H9 (cell line): ENCODE measurements at regions not wholly inside any gene's neighbourhood (a gene's known extent, or its start where the extent isn't known, plus 50 kb on each side); places are given as distances from the start of the nearest gene placed in this dataset.

ENCODE experiments used
- DNase-seq: peaks from one replicate; pipeline ENCODE4 v3.0.0-alpha.2; 2017
- H2AFZ ChIP-seq: one replicate; pipeline ENCODE4 v1.6.1; 2013; ENCODE audit warnings: mild to moderate bottlenecking, low read length, control low read depth, moderate library complexity
- H2AK5ac ChIP-seq: 2 replicates; pipeline ENCODE4 v1.6.1; 2013; ENCODE audit warnings: low read length, control low read depth, mixed read lengths; ENCODE audit not compliant: insufficient read length
- H2BK120ac ChIP-seq: one replicate; pipeline ENCODE4 v1.6.1; 2013; ENCODE audit warnings: low read depth, mild to moderate bottlenecking, low read length, control low read depth, inconsistent platforms; ENCODE audit not compliant: poor library complexity, severe bottlenecking
- H2BK12ac ChIP-seq: 2 replicates; pipeline ENCODE4 v1.6.1; 2013; ENCODE audit warnings: low read length, control low read depth, mixed read lengths, low read depth; ENCODE audit not compliant: insufficient read length
- H2BK15ac ChIP-seq: 2 replicates; pipeline ENCODE4 v1.6.1; 2013; ENCODE audit warnings: low read depth, low read length, control low read depth
- H2BK20ac ChIP-seq: one replicate; pipeline ENCODE4 v1.6.1; 2013; ENCODE audit warnings: low read depth, mild to moderate bottlenecking, low read length, control low read depth, inconsistent platforms; ENCODE audit not compliant: poor library complexity, severe bottlenecking
- H2BK5ac ChIP-seq: 2 replicates; pipeline ENCODE4 v1.6.1; 2013; ENCODE audit warnings: low read length, control low read depth, mixed read lengths; ENCODE audit not compliant: insufficient read length
- H3K14ac ChIP-seq: 2 replicates; pipeline ENCODE4 v1.6.1; 2013; ENCODE audit warnings: low read length, control low read depth; ENCODE audit not compliant: insufficient read depth
- H3K18ac ChIP-seq: 2 replicates; pipeline ENCODE4 v1.6.1; 2013; ENCODE audit warnings: low read depth, mild to moderate bottlenecking, mixed read lengths, low read length, control low read depth; ENCODE audit not compliant: insufficient read length
- H3K23ac ChIP-seq: 2 replicates; pipeline ENCODE4 v1.6.1; 2013; ENCODE audit warnings: low read length, control low read depth, mixed read lengths, low read depth; ENCODE audit not compliant: insufficient read length
- H3K23me2 ChIP-seq: 2 replicates; pipeline ENCODE4 v1.6.1; 2013; ENCODE audit warnings: low read depth, mild to moderate bottlenecking, mixed read lengths, low read length, control low read depth; ENCODE audit not compliant: insufficient read length, poor library complexity, severe bottlenecking
- H3K27ac ChIP-seq: 2 replicates; pipeline ENCODE4 v1.5.1; 2013; ENCODE audit warnings: low read length, control low read depth, mixed read lengths, low read depth; ENCODE audit not compliant: insufficient read length
- H3K27me3 ChIP-seq: 2 replicates; pipeline ENCODE4 v1.6.1; 2013; ENCODE audit warnings: low read length, control low read depth, inconsistent platforms; ENCODE audit not compliant: insufficient read depth
- H3K4ac ChIP-seq: 2 replicates; pipeline ENCODE4 v1.6.1; 2013; ENCODE audit warnings: low read depth, mild to moderate bottlenecking, control low read depth, inconsistent platforms, low read length, moderate library complexity
- H3K4me1 ChIP-seq: 2 replicates; pipeline ENCODE4 v1.6.1; 2013; ENCODE audit warnings: low read length, control low read depth, inconsistent platforms; ENCODE audit not compliant: insufficient read depth
- H3K4me2 ChIP-seq: 2 replicates; pipeline ENCODE4 v1.6.1; 2013; ENCODE audit warnings: low read length, control low read depth, mixed read lengths; ENCODE audit not compliant: insufficient read length, insufficient read depth
- H3K56ac ChIP-seq: 2 replicates; pipeline ENCODE4 v1.6.1; 2013; ENCODE audit warnings: low read depth, mild to moderate bottlenecking, mixed read lengths, low read length, control low read depth; ENCODE audit not compliant: insufficient read length
- H3K79me1 ChIP-seq: 2 replicates; pipeline ENCODE4 v1.6.1; 2013; ENCODE audit warnings: low read depth, mild to moderate bottlenecking, moderate library complexity, low read length, control low read depth, inconsistent platforms; ENCODE audit not compliant: insufficient read depth, poor library complexity, severe bottlenecking
- H3K79me2 ChIP-seq: 2 replicates; pipeline ENCODE4 v1.6.1; 2013; ENCODE audit warnings: low read length, control low read depth, inconsistent platforms; ENCODE audit not compliant: insufficient read depth
- H3K9ac ChIP-seq: 2 replicates; pipeline ENCODE4 v1.6.1; 2013; ENCODE audit warnings: low read length, control low read depth, mixed read lengths; ENCODE audit not compliant: insufficient read length; ENCODE audit errors: extremely low read depth
- H3K9me3 ChIP-seq: one replicate; pipeline ENCODE4 v1.6.1; 2013; ENCODE audit warnings: low read depth, low read length, inconsistent platforms; ENCODE audit not compliant: control insufficient read depth
- H3T11ph ChIP-seq: one replicate; pipeline ENCODE4 v1.6.1; 2013; ENCODE audit warnings: mild to moderate bottlenecking, low read length, control low read depth, inconsistent platforms
- H4K20me1 ChIP-seq: one replicate; pipeline ENCODE4 v1.6.1; 2013; ENCODE audit not compliant: control insufficient read depth, insufficient read length, insufficient read depth
- H4K5ac ChIP-seq: 2 replicates; pipeline ENCODE4 v1.6.1; 2013; ENCODE audit warnings: low read depth, mild to moderate bottlenecking, mixed read lengths, low read length, control low read depth; ENCODE audit not compliant: insufficient read length
- H4K8ac ChIP-seq: replicated peaks from 2 replicates; pipeline ENCODE4 v1.6.1; 2013; ENCODE audit warnings: low read length, control low read depth, mixed read lengths, low read depth; ENCODE audit not compliant: insufficient read length
- H4K91ac ChIP-seq: 2 replicates; pipeline ENCODE4 v1.6.1; 2013; ENCODE audit warnings: low read depth, mild to moderate bottlenecking, moderate library complexity, mixed read lengths, low read length, control low read depth; ENCODE audit not compliant: insufficient read length
- H3K27ac Mint-ChIP-seq, 3 experiments: 2 replicates in 2 of 3; 3 replicates in 1 of 3; pipeline ENCODE4 v1.8.0; 2020 to 2021; ENCODE audit warnings: mixed read lengths in 3 of 3, mild to moderate bottlenecking in 1 of 3, moderate library complexity in 1 of 3
- H3K27me3 Mint-ChIP-seq: 2 replicates; pipeline ENCODE4 v1.8.0; 2021; ENCODE audit warnings: low read depth, mild to moderate bottlenecking, moderate library complexity, mixed read lengths
- H3K36me3 Mint-ChIP-seq, 3 experiments: 2 replicates in 2 of 3; 3 replicates in 1 of 3; pipeline ENCODE4 v1.8.0; 2020 to 2021; ENCODE audit warnings: low read depth in 3 of 3, mixed read lengths in 3 of 3; ENCODE audit not compliant: insufficient read depth in 1 of 3
- H3K4me1 Mint-ChIP-seq, 2 experiments: 2 replicates each; pipeline ENCODE4 v1.8.0; 2020; ENCODE audit warnings: mixed read lengths in 2 of 2
- H3K4me3 Mint-ChIP-seq, 2 experiments: 2 replicates in 1 of 2; 3 replicates in 1 of 2; pipeline ENCODE4 v1.8.0; 2020 to 2021; ENCODE audit warnings: mild to moderate bottlenecking in 2 of 2, mixed read lengths in 2 of 2, moderate library complexity in 1 of 2
- H3K9me3 Mint-ChIP-seq, 2 experiments: 2 replicates in 1 of 2; 3 replicates in 1 of 2; pipeline ENCODE4 v1.8.0; 2020; ENCODE audit warnings: mild to moderate bottlenecking in 2 of 2, mixed read lengths in 2 of 2, moderate library complexity in 1 of 2
- CTCF ChIP-seq: fragments of 200-600 bp; sonication (generic); conservative IDR thresholded peaks from 3 replicates; pipeline ENCODE4 v1.8.0; 2021; ENCODE audit warnings: antibody characterized with exemption, mild to moderate bottlenecking
- WGBS: extraction: QIAGEN DNeasy Blood & Tissue Kit; methylation state at CpG from one replicate; pipeline ENCODE4 v1.1.7; 2013; ENCODE audit warnings: missing lambda C conversion rate, low lambda C conversion rate, mixed read lengths; ENCODE audit not compliant: insufficient read length; ENCODE audit errors: extremely low coverage; 5-methylcytosine and 5-hydroxymethylcytosine counted together

GRCh38 chr5:87572611-87573010 lies 159.9 kb upstream of the CCNH start:
- DNase-seq = no peak
- H3K4me3 Mint-ChIP-seq = no peak overlapping the region
- H3K56ac ChIP-seq = no peak overlapping the region

More at GRCh38 chr5:87572611-87573010, 159.9 kb upstream of the CCNH start:
- Histone ChIP-seq H2BK20ac (no peak overlapping the region), H4K8ac (no peak overlapping the region), H2BK12ac (no peak overlapping the region), H2AFZ (no peak overlapping the region), H2AK5ac (no peak overlapping the region), H2BK120ac (no peak overlapping the region), H3K79me2 (no peaks in the 10 kb centered on the region), H3K79me1 (no peaks in the 10 kb centered on the region), H2BK5ac (no peak overlapping the region), H2BK15ac (no peak overlapping the region), H4K5ac (no peak overlapping the region), H3K9ac (no peak overlapping the region), H3K23ac (no peak overlapping the region), H3K27me3 (no peaks in the 10 kb centered on the region), H3K23me2 (no peaks in the 10 kb centered on the region), H3K14ac (no peak overlapping the region), H3K4me2 (no peak overlapping the region), H4K20me1 (no peaks in the 10 kb centered on the region), H3K18ac (no peak overlapping the region), H3K4me1 (no peaks in the 10 kb centered on the region), H3K27ac (no peak overlapping the region), H3T11ph (no peak overlapping the region), H3K4ac (no peak overlapping the region), H3K9me3 (no peaks in the 10 kb centered on the region), H4K91ac (no peak overlapping the region)
- Mint-ChIP-seq H3K36me3 (no peaks in the 10 kb centered on the region), H3K9me3 (no peaks in the 10 kb centered on the region), H3K4me1 (peaks cover 12% of the 10 kb centered on the region in 2 experiments), H3K27ac (no peak overlapping the region), H3K27me3 (no peaks in the 10 kb centered on the region)
- no CpG with 5 or more reads among the region's 8 CpGs for WGBS
- TF ChIP-seq CTCF = no peak
